IMR-90 (cell line): ENCODE measurements at regions not wholly inside any gene's neighbourhood (a gene's known extent, or its start where the extent isn't known, plus 50 kb on each side); places are given as distances from the start of the nearest gene placed in this dataset.

Experiments used
- ATAC-seq: fragments of 200-7000 bp; cut with Tn5 transposase; 2 replicates; pipeline ENCODE4 v1.9.1; 2020; ENCODE audit warnings: low read depth, mild to moderate bottlenecking, moderate library complexity
- BruUV-seq: library from RNA; stranded (reverse); fragments of 400-500 nt; replicated peaks from 2 replicates; lab custom pipeline; 2021; lab: Mats Ljungman, UMichigan
- CTCF ChIA-PET: fragments of 300-600 bp; formaldehyde crosslinking; extraction: SDS; loops from one replicate; lab custom pipeline; 2021; ENCODE audit warnings: antibody characterized with exemption; lab: Yijun Ruan, JAX
- POLR2A ChIA-PET: fragments of 300-600 bp; sonication (Branson Sonifier 250); formaldehyde crosslinking; loops from one replicate; lab custom pipeline; 2022; ENCODE audit warnings: antibody characterized with exemption; ENCODE audit not compliant: unreplicated experiment; lab: Charles Lee
- DNase-seq: peaks from one replicate; pipeline ENCODE4 v3.0.0; 2013
- H2AFZ ChIP-seq: replicated peaks from 2 replicates; pipeline ENCODE3; 2013; ENCODE audit warnings: low read length, mild to moderate bottlenecking; ENCODE audit not compliant: poor library complexity
- H2AK5ac ChIP-seq: 2 replicates; pipeline ENCODE4 v1.6.1; 2013; ENCODE audit warnings: low read depth, low read length, inconsistent platforms
- H2AK9ac ChIP-seq: replicated peaks from 2 replicates; pipeline ENCODE3; 2013; ENCODE audit warnings: mild to moderate bottlenecking, low read depth, low read length, moderate library complexity; ENCODE audit not compliant: poor library complexity
- H2BK120ac ChIP-seq: 2 replicates; pipeline ENCODE4 v1.6.1; 2013; ENCODE audit warnings: low read depth, low read length, inconsistent platforms
- H2BK15ac ChIP-seq: 3 replicates; pipeline ENCODE4 v1.6.1; 2013; ENCODE audit warnings: low read depth, low read length, inconsistent platforms
- H2BK20ac ChIP-seq: 2 replicates; pipeline ENCODE4 v1.6.1; 2013; ENCODE audit warnings: low read depth, mild to moderate bottlenecking, inconsistent platforms, low read length, moderate library complexity
- H2BK5ac ChIP-seq: 2 replicates; pipeline ENCODE4 v1.6.1; 2013; ENCODE audit warnings: mild to moderate bottlenecking, low read depth, low read length, inconsistent platforms; ENCODE audit not compliant: poor library complexity, severe bottlenecking
- H3K14ac ChIP-seq: replicated peaks from 2 replicates; pipeline ENCODE4 v1.6.1; 2013; ENCODE audit warnings: low read depth, low read length, inconsistent platforms
- H3K18ac ChIP-seq: 2 replicates; pipeline ENCODE4 v1.6.1; 2013; ENCODE audit warnings: low read depth, low read length, control low read depth
- H3K23ac ChIP-seq: 2 replicates; pipeline ENCODE4 v1.6.1; 2013; ENCODE audit warnings: low read depth, low read length, inconsistent platforms
- H3K27ac ChIP-seq: 2 replicates; pipeline ENCODE4 v1.5.1; 2013; ENCODE audit warnings: mild to moderate bottlenecking, control low read depth, low read length; ENCODE audit not compliant: insufficient read depth
- H3K27me3 ChIP-seq: 2 replicates; pipeline ENCODE4 v1.6.1; 2013; ENCODE audit warnings: low read length; ENCODE audit not compliant: control insufficient read depth, insufficient read depth
- H3K36me3 ChIP-seq: 2 replicates; pipeline ENCODE4 v1.6.1; 2013; ENCODE audit warnings: low read length, mixed read lengths; ENCODE audit not compliant: control insufficient read depth, insufficient read depth
- H3K4ac ChIP-seq: 2 replicates; pipeline ENCODE4 v1.6.1; 2013; ENCODE audit warnings: low read depth, low read length, inconsistent platforms
- H3K4me1 ChIP-seq: 2 replicates; pipeline ENCODE4 v1.6.1; 2013; ENCODE audit warnings: low read length, mixed read lengths; ENCODE audit not compliant: control insufficient read depth, insufficient read depth
- H3K4me2 ChIP-seq: 2 replicates; pipeline ENCODE4 v1.6.1; 2013; ENCODE audit warnings: low read depth, mild to moderate bottlenecking, control low read depth, low read length, moderate library complexity
- H3K4me3 ChIP-seq: 2 replicates; pipeline ENCODE4 v1.5.1; 2013; ENCODE audit warnings: low read depth, mild to moderate bottlenecking, control low read depth, low read length, moderate library complexity; ENCODE audit not compliant: insufficient read depth
- H3K56ac ChIP-seq: 2 replicates; pipeline ENCODE4 v1.6.1; 2013; ENCODE audit warnings: low read length, inconsistent platforms; ENCODE audit not compliant: insufficient read depth; ENCODE audit errors: extremely low read depth
- H3K79me1 ChIP-seq, 2 experiments: 2 replicates each; pipeline ENCODE4 v1.6.1; 2013; ENCODE audit warnings: low read length in 2 of 2, inconsistent platforms in 1 of 2, low read depth in 1 of 2
- H3K9ac ChIP-seq: 2 replicates; pipeline ENCODE4 v1.6.1; 2013; ENCODE audit warnings: low read depth, low read length, control low read depth
- H3K9me1 ChIP-seq: 2 replicates; pipeline ENCODE4 v1.6.1; 2013; ENCODE audit warnings: low read length, inconsistent platforms; ENCODE audit not compliant: insufficient read depth
- H3K9me3 ChIP-seq: 2 replicates; pipeline ENCODE4 v1.6.1; 2013; ENCODE audit warnings: low read length; ENCODE audit not compliant: control insufficient read depth, insufficient read depth
- H4K20me1 ChIP-seq: 2 replicates; pipeline ENCODE4 v1.6.1; 2013; ENCODE audit warnings: low read length, inconsistent platforms; ENCODE audit not compliant: insufficient read depth
- H4K5ac ChIP-seq: 2 replicates; pipeline ENCODE4 v1.6.1; 2013; ENCODE audit warnings: mild to moderate bottlenecking, low read depth, low read length, control low read depth
- H4K8ac ChIP-seq, 2 experiments: 2 replicates each; pipeline ENCODE4 v1.6.1; 2013; ENCODE audit warnings: low read depth in 2 of 2, low read length in 2 of 2, control low read depth in 1 of 2, inconsistent platforms in 1 of 2
- H4K91ac ChIP-seq: 2 replicates; pipeline ENCODE4 v1.6.1; 2013; ENCODE audit warnings: low read depth, low read length, inconsistent platforms; ENCODE audit not compliant: insufficient read depth
- FOS ChIP-seq: fragments of 150-350 bp; IDR thresholded peaks from 2 replicates; pipeline ENCODE4 v1.6.1; 2016; ENCODE audit warnings: low read depth, low read length
- NFE2L2 ChIP-seq: fragments of 150-350 bp; IDR thresholded peaks from 2 replicates; pipeline ENCODE4 v1.6.1; 2016; ENCODE audit warnings: low read depth, mild to moderate bottlenecking, low read length
- WGBS, 2 experiments: methylation state at CpG; one replicate each; pipeline versions ENCODE4 v1.1.5 to v1.1.7; 2013; ENCODE audit warnings: missing lambda C conversion rate in 2 of 2; ENCODE audit not compliant: insufficient read length in 1 of 2; ENCODE audit errors: extremely low coverage in 2 of 2; 5-methylcytosine and 5-hydroxymethylcytosine counted together
- dilution Hi-C: fragments of 300-500 bp; cut with HindIII; formaldehyde crosslinking; loops from one replicate; pipeline ENCODE4 v1.14.3; 2018; ENCODE audit warnings: low sequenced_read_pairs; ENCODE audit not compliant: unreplicated experiment
- in situ Hi-C: fragments of 300-500 bp; cut with MboI; formaldehyde crosslinking; loops from 3 replicates; pipeline ENCODE4 v1.14.3; 2019; ENCODE audit warnings: low sequenced_read_pairs, inconsistent platforms, mixed read lengths
- intact Hi-C: fragments of 100-400 bp; cut with micrococcal nuclease; formaldehyde crosslinking; loops from 2 replicates; pipeline ENCODE4 v1.10.0; 2022

GRCh38 chr17:13374203-13375143 lies 227.3 kb downstream of the HS3ST3A1 start:
- no peak overlapping the region for H3K9ac ChIP-seq
- H2AK5ac ChIP-seq: no peak overlapping the region
- no peaks in the 10 kb centered on the region for H3K9me3 ChIP-seq
- no peaks in the 10 kb centered on the region for H3K27me3 ChIP-seq
- H2AFZ ChIP-seq: no peak overlapping the region
- no peak overlapping the region for H3K4me2 ChIP-seq
- no peak for TF ChIP-seq FOS
- peak; percentile 75 for TF ChIP-seq NFE2L2
- H2BK15ac ChIP-seq: no peak overlapping the region
- no peak overlapping the region for H2AK9ac ChIP-seq
- no peak overlapping the region for H4K91ac ChIP-seq
- peaks cover 3% of the 10 kb centered on the region; the same call in 1 of the 2 replicates for H3K4me1 ChIP-seq
- H3K23ac ChIP-seq: no peak overlapping the region
- H3K4ac ChIP-seq: no peak overlapping the region
- no peak overlapping the region for H3K27ac ChIP-seq
- CTCF ChIA-PET: no interaction called here
- H3K79me1 ChIP-seq: no peaks in the 10 kb centered on the region
- no TSS peak for BruUV-seq
- H3K14ac ChIP-seq: no peak overlapping the region
- H3K18ac ChIP-seq: no peak overlapping the region
- in situ Hi-C loops (no loop called here), intact Hi-C loops (no loop called here), dilution Hi-C loops (no loop called here)
- H4K20me1 ChIP-seq: no peaks in the 10 kb centered on the region
- no peak overlapping the region for H2BK120ac ChIP-seq
- no peak for DNase-seq
- ATAC-seq: no peak
- H2BK5ac ChIP-seq: no peak overlapping the region
- no peak overlapping the region for H2BK20ac ChIP-seq
- no peak overlapping the region for H3K56ac ChIP-seq
- H3K4me3 ChIP-seq: no peak overlapping the region
- no peak overlapping the region for H4K5ac ChIP-seq
- WGBS, 2 experiments: 60% methylated on average over 1 of the region's 9 CpGs; no CpG with 5 or more reads in 1 of the 2 experiments
- no peak overlapping the region for H4K8ac ChIP-seq
- POLR2A ChIA-PET: no interaction called here
- H3K9me1 ChIP-seq: no peaks in the 10 kb centered on the region
- H3K36me3 ChIP-seq: no peaks in the 10 kb centered on the region
